ENCODE measurements at regions not wholly inside any gene's neighbourhood (a gene's known extent, or its start where the extent isn't known, plus 50 kb on each side); places are given as distances from the start of the nearest gene placed in this dataset.

- TF ChIP-seq SP1 (IDR thresholded peaks at IDR 0.05) = no peak
- TF ChIP-seq HDGF (IDR thresholded peaks at IDR 0.05; ENCODE audit: borderline replicate concordance) = no peak
- TF ChIP-seq FOXA1 (IDR thresholded peaks at IDR 0.05) = no peak
- TF ChIP-seq TARDBP (IDR thresholded peaks at IDR 0.05) = no peak
- TF ChIP-seq FOXM1 (IDR thresholded peaks at IDR 0.05; ENCODE audit: borderline replicate concordance) = no peak
These were observed 436.9 kb downstream of the ZNF516 start for GRCh38 chr18:76058146-76058545.
